ENCODE measurements at regions not wholly inside any gene's neighbourhood (a gene's known extent, or its start where the extent isn't known, plus 50 kb on each side); places are given as distances from the start of the nearest gene placed in this dataset.
"Not testable (repeated sequence)": the region's sequence is repeated elsewhere in the genome, so short reads cannot be mapped to it uniquely, and the experiment has no call there.

GRCh38 chr2:184078496-184078895, 519.8 kb upstream of the ZNF804A start:
- Mint-ChIP-seq H3K27me3 (ENCODE audit: low read depth in 3 of 3) (peaks cover 0 to 2% (median 0%) of the 10 kb centered on the region in 3 donors), H3K4me1 (no peaks in the 10 kb centered on the region), H3K9me3 (peaks cover 2 to 34% (median 14%) of the 10 kb centered on the region in 6 donors), H3K36me3 (peaks cover 0 to 3% (median 0%) of the 10 kb centered on the region in 3 donors), H3K4me3 (no peak overlapping the region), H3K27ac (no peak overlapping the region)
- DNase-seq: no peak

DNA sequence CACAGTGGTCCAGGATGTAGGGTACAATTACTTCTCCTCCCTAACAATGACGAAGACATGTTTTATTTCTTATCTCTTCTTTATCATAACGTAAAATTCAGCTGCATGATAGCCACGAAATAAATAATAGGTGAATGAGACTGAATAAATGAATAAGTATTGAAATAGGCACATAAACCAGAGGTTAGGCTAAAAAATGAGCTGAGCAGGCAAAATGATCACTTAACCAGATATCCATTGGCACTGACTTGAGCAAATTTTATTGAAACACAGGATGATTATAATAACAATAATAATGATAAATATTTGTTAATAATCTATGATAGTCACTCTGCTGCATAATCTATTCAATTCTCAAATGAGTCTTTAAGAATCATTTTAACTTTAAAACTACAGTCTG, 506.9 kb upstream of the ZNF804A start:
- peaks cover 4 to 21% (median 14%) of the 10 kb centered on the region in 6 donors for H3K9me3 Mint-ChIP-seq
- no peaks in the 10 kb centered on the region for H3K4me1 Mint-ChIP-seq
- no peak for DNase-seq
- no peaks in the 10 kb centered on the region for H3K27me3 Mint-ChIP-seq (ENCODE audit: low read depth in 3 of 3)
- no peak overlapping the region for H3K27ac Mint-ChIP-seq
- no peaks in the 10 kb centered on the region for H3K36me3 Mint-ChIP-seq
- H3K4me3 Mint-ChIP-seq: no peak overlapping the region

GRCh38 chr2:184113696-184114403, 484.5 kb upstream of the ZNF804A start:
- Mint-ChIP-seq H3K36me3 (peaks cover 0 to 3% (median 0%) of the 10 kb centered on the region in 3 donors), H3K4me1 (no peaks in the 10 kb centered on the region), H3K27ac (no peak overlapping the region), H3K27me3 (ENCODE audit: low read depth in 3 of 3) (peaks cover 0 to 4% (median 1%) of the 10 kb centered on the region in 3 donors), H3K9me3 (peaks cover 11 to 39% (median 21%) of the 10 kb centered on the region in 6 donors), H3K4me3 (no peak overlapping the region)
- DNase-seq: no peak

DNA sequence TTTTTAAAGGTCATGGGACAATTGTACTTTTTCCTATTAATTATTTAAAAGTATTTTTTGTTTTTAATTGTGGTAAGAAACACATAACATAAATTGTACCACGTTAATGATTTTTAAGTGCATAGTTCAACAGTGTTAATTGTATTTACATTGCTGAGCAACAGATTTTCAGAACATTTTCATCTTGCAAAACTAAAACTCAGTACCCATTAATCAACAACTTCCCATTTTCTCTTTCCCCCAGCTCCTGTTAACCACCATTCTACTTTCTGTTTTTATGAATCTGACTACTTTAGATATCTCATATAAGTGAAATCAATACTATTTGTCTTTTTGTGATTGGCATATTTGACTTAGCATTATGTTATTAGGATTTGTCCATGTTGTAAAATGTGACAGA, 483.9 kb upstream of the ZNF804A start:
- Mint-ChIP-seq H3K4me3 (no peak overlapping the region), H3K4me1 (no peaks in the 10 kb centered on the region), H3K36me3 (peaks cover 0 to 3% (median 0%) of the 10 kb centered on the region in 3 donors), H3K9me3 (peaks cover 9 to 36% (median 20%) of the 10 kb centered on the region in 6 donors), H3K27ac (no peak overlapping the region), H3K27me3 (ENCODE audit: low read depth in 3 of 3) (peaks cover 0 to 4% (median 1%) of the 10 kb centered on the region in 3 donors)
- no peak for DNase-seq

GRCh38 chr2:184119989-184120800, 478.1 kb upstream of the ZNF804A start:
- Mint-ChIP-seq H3K4me3 (no peak overlapping the region), H3K27ac (no peak overlapping the region), H3K9me3 (peaks cover 2 to 18% (median 9%) of the 10 kb centered on the region in 6 donors), H3K27me3 (ENCODE audit: low read depth in 3 of 3) (peaks cover 0 to 4% (median 0%) of the 10 kb centered on the region in 3 donors), H3K4me1 (no peaks in the 10 kb centered on the region), H3K36me3 (peaks cover 0 to 3% (median 0%) of the 10 kb centered on the region in 3 donors)
- no peak for DNase-seq

DNA sequence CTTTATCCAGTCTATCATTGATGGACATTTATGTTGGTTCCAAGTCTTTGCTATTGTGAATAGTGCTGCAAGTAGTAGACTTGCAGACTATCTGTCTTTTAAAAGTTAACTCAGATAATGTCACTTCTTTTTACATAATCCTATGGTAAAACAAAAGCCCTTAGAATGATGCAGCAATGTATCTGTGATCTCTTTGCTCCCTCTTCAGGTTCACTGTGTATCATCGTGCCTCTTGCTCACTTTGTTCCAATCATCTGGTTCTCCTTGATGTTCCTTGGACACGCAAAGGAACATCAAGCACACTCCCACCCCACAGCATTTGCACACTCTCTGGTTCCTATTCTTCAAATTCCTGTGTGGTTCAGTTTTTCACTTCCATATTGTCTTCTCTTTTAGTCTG, 472.5 kb upstream of the ZNF804A start:
- Mint-ChIP-seq H3K4me1 (no peaks in the 10 kb centered on the region), H3K9me3 (peaks cover 6 to 29% (median 11%) of the 10 kb centered on the region in 6 donors), H3K27me3 (ENCODE audit: low read depth in 3 of 3) (peaks cover 0 to 4% (median 0%) of the 10 kb centered on the region in 3 donors), H3K4me3 (no peak overlapping the region), H3K27ac (no peak overlapping the region), H3K36me3 (peaks cover 0 to 4% (median 0%) of the 10 kb centered on the region in 3 donors)
- no peak for DNase-seq

- H3K27ac Mint-ChIP-seq: no peak overlapping the region
- DNase-seq: no peak
- H3K4me1 Mint-ChIP-seq: no peaks in the 10 kb centered on the region
- H3K27me3 Mint-ChIP-seq (ENCODE audit: low read depth in 3 of 3): peaks cover 0 to 4% (median 0%) of the 10 kb centered on the region in 3 donors
- H3K9me3 Mint-ChIP-seq: peaks cover 11 to 40% (median 22%) of the 10 kb centered on the region in 6 donors
- no peak overlapping the region for H3K4me3 Mint-ChIP-seq
- peaks cover 0 to 4% (median 0%) of the 10 kb centered on the region in 3 donors for H3K36me3 Mint-ChIP-seq
Observed at GRCh38 chr2:184129073-184129472, 469.3 kb upstream of the ZNF804A start.

GRCh38 chr2:184137955-184138354, 460.4 kb upstream of the ZNF804A start:
- Mint-ChIP-seq H3K36me3 (no peaks in the 10 kb centered on the region), H3K4me3 (no peak overlapping the region), H3K9me3 (peaks cover 4 to 28% (median 22%) of the 10 kb centered on the region in 6 donors), H3K27me3 (ENCODE audit: low read depth in 3 of 3) (peaks cover 0 to 2% (median 0%) of the 10 kb centered on the region in 3 donors), H3K4me1 (no peaks in the 10 kb centered on the region), H3K27ac (no peak overlapping the region)
- no peak for DNase-seq

DNA sequence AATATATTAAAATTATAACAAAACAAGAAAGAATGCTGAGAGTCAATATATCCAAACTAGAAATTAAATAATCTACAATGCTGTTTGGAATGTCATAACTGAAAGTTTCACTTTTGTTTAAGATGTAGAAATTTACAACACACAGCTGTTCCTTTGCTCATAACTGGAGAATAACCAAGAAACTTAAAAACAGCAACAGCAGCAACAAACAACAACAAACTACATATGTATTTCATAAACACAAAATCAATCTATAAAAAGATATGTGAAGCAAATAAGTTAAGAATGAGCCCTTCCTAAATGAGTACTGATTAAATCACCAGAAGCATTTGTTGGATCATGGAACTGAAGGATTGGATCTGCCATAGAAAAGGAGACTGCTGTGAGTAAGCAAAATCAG, 456.5 kb upstream of the ZNF804A start:
- Mint-ChIP-seq H3K27me3 (ENCODE audit: low read depth in 3 of 3) (peaks cover 0 to 6% (median 1%) of the 10 kb centered on the region in 3 donors), H3K4me1 (no peaks in the 10 kb centered on the region)

GRCh38 chr2:184154438-184154837, 443.9 kb upstream of the ZNF804A start:
- Mint-ChIP-seq H3K27ac (no peak overlapping the region), H3K4me1 (no peaks in the 10 kb centered on the region), H3K9me3 (peaks cover 8 to 50% (median 25%) of the 10 kb centered on the region in 6 donors), H3K36me3 (no peaks in the 10 kb centered on the region), H3K4me3 (no peak overlapping the region), H3K27me3 (ENCODE audit: low read depth in 3 of 3) (peaks cover 0 to 3% (median 0%) of the 10 kb centered on the region in 3 donors)
- no peak for DNase-seq

More for the DNA sequence above, 456.5 kb upstream of the ZNF804A start:
- no peak for DNase-seq
- Mint-ChIP-seq H3K9me3 (peaks cover 2 to 31% (median 20%) of the 10 kb centered on the region in 6 donors), H3K27ac (no peak overlapping the region), H3K4me3 (no peak overlapping the region), H3K36me3 (no peaks in the 10 kb centered on the region)

DNA sequence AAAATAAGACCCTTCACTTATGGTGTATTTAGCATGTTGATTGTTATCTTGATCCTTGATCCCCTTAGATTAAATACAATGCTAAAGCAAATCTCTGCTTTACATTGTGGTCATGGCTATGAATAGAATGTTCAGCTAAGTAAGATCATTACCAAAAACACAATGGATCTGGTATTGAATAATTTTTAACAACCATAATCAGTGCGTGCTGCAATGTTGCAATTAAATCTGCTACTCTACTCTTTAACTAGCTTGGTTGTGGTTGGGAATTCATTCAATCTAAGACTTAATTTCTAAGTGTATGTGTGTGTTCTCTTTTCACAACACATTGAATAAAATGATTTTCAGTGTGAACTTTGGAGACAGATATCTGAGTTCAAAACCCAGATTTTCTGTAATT, 442.5 kb upstream of the ZNF804A start:
- DNase-seq: no peak
- no peaks in the 10 kb centered on the region for H3K4me1 Mint-ChIP-seq
- no peak overlapping the region for H3K4me3 Mint-ChIP-seq
- H3K9me3 Mint-ChIP-seq: peaks cover 9 to 53% (median 24%) of the 10 kb centered on the region in 6 donors
- H3K36me3 Mint-ChIP-seq: peaks cover 0 to 2% (median 0%) of the 10 kb centered on the region in 3 donors
- H3K27ac Mint-ChIP-seq: no peak overlapping the region
- H3K27me3 Mint-ChIP-seq (ENCODE audit: low read depth in 3 of 3): peaks cover 0 to 4% (median 0%) of the 10 kb centered on the region in 3 donors

- peaks cover 0 to 6% (median 0%) of the 10 kb centered on the region in 3 donors for H3K27me3 Mint-ChIP-seq (ENCODE audit: low read depth in 3 of 3)
- DNase-seq: no peak
- no peak overlapping the region for H3K27ac Mint-ChIP-seq
- H3K36me3 Mint-ChIP-seq: peaks cover 0 to 4% (median 0%) of the 10 kb centered on the region in 3 donors
- no peaks in the 10 kb centered on the region for H3K4me1 Mint-ChIP-seq
- peaks cover 11 to 54% (median 26%) of the 10 kb centered on the region in 6 donors for H3K9me3 Mint-ChIP-seq
- no peak overlapping the region for H3K4me3 Mint-ChIP-seq
Observed at GRCh38 chr2:184157141-184157540, 441.2 kb upstream of the ZNF804A start.

DNA sequence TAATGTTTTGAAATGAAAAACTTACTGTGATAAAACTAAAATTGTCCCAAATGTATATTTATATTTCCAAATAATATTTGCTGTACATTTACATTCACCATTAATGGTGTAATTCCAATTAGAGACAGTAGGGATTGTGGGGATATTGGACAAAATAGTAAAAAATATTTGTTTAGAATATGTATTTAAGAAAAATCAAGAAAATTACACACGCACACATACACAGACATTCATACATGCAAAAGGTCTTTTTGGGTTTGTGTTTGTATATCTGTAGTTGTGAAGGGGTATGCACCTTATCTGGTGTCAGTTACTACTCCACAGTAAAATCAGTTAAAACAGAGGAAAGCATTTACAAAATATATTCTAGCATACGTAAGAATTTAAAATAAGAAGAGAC, 435.9 kb upstream of the ZNF804A start:
- Mint-ChIP-seq H3K4me1 (no peaks in the 10 kb centered on the region), H3K36me3 (peaks cover 0 to 4% (median 0%) of the 10 kb centered on the region in 3 donors), H3K4me3 (no peak overlapping the region), H3K9me3 (peaks cover 14 to 59% (median 38%) of the 10 kb centered on the region in 6 donors), H3K27ac (no peak overlapping the region), H3K27me3 (ENCODE audit: low read depth in 3 of 3) (peaks cover 0 to 6% (median 4%) of the 10 kb centered on the region in 3 donors)
- DNase-seq: no peak

DNA sequence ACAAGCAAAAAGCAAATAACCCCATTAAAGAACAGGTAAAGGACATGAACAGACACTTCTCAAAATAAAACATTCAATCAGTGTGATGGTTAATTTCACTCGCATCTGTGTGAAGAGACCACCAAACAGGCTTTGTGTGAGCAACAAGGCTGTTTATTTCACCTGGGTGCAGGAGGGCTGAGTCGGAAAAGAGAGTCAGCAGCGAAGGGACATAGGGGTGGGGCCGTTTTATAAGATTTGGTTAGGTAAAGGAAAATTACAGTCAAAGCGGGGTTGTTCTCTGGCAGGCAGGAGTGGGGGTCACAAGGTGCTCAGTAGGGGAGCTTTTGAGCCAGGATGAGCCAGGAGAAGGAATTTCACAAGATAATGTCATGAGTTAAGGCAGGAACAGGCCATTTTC, 429.5 kb upstream of the ZNF804A start:
- not testable (repeated sequence) for H3K4me1 Mint-ChIP-seq; H3K27ac Mint-ChIP-seq; H3K36me3 Mint-ChIP-seq; H3K27me3 Mint-ChIP-seq (ENCODE audit: low read depth in 3 of 3); H3K4me3 Mint-ChIP-seq; DNase-seq
- H3K9me3 Mint-ChIP-seq: peaks cover 6 to 51% (median 34%) of the 10 kb centered on the region in 6 donors

All from immature natural killer cell (primary cell).